ENCODE measurements at regions not wholly inside any gene's neighbourhood (a gene's known extent, or its start where the extent isn't known, plus 50 kb on each side); places are given as distances from the start of the nearest gene placed in this dataset.
"Not testable (repeated sequence)": the region's sequence is repeated elsewhere in the genome, so short reads cannot be mapped to it uniquely, and the experiment has no call there.

DNA sequence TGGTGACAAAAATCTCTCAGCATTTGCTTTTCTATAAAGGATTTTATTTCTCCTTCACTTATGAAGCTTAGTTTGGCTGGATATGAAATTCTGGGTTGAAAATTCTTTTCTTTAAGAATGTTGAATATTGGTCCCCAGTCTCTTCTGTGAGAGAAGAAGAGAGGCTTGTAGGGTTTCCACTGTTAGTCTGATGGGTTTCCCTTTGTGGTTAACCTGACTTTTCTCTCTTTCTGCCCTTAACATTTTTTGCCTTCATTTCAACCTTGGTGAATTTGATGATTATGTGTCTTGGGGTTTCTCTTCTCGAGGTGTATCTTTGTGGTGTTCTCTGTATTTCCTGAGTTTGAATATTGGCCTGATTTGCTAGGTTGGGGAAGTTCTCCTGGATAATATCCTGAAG is 116.9 kb upstream of the ZEB2 start:
- ATAC-seq, result not testable (repeated sequence)

DNA sequence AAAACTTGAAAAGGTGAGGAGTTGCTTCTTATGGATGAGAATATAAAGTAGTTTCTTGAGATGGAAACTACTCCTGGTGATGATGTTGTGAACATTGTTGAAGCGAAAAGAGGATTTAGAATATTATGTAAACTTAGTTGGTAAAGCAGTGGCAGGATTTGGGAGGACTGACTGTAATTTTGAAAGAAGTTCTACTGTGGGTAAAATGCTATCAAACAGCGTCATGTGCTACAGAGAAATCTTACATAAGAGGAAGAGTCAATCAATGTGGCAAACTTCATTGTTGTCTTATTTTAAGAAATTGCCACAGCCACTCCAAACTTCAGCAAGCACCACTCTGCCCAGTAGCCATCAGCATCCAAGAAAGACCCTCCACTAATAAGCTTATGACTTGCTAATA is 112.9 kb upstream of the ZEB2 start:
- ATAC-seq, result no peak

DNA sequence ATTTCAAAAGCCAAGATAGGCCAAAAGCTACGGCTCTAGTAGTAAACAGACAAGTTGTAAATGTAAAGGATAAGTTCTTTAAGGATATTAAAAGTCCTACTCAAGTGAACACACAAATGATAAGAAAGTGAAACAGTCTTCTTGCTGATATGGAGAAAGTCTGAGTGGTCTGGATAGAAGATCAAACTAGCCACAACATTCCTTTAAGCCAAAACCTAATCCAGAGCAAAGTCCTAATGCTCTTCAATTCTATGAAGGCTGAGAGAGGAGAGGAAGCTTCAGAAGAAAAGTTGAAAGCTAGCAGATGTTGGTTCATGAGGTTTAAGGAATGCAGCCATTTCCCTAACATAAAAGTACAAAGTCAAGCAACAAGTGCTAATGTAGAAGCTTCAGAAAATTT is 111.7 kb upstream of the ZEB2 start:
- ATAC-seq, result no peak

DNA sequence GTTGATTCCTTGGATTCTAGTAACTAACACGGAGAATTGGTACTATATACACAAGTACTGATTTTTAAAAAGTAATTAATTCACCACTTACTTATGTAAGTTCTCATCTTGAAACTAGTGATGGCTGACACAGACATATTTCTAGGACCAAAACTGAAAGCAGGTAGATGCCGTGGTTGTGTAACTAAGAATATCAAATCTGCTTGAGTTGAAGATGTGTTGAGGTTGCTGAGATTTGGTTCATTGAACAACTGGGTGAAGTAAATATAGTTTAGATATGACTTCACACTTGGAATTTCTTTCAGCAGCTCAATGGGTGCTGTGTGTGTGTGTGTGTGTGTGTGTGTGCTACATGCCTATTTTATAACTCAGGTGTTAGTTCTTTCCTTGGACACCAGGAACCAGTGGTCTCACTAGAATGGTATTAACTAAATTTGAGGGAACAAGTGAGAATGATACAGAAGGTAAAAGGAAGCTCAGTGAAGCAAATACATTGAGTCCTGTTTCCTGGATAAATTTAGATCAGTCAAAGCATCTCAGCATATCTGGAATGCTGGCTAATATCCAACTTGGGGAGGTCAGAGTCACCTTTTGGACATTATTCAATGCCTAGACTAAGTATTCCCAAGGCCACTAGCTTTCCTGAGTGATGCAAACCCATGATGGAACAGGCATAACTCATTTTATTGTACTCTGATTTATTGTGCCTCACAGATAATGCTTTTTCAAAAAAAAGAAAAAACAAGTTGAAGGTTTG is 110.7 kb upstream of the ZEB2 start:
- peak in 1 of 2 donors; percentile 60 for ATAC-seq

DNA sequence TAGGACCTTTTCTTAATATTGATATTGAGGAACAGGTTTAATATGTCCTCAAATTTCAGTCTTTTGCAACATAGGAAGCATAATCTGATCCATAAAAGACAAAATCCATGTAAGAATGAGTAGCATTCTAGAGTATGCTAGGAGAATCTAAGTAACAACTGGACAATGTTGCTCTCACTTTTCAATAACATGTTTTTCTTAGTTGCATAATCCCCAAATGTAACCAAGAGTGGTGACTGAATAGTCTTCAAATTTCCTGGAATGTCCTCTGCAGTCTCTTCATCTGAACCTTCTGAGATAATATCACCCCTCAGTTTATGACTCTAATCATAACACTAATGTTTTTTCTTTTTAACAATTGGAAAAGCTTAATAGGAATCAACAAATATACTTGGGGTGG is 110.0 kb upstream of the ZEB2 start:
- ATAC-seq, result no peak

DNA sequence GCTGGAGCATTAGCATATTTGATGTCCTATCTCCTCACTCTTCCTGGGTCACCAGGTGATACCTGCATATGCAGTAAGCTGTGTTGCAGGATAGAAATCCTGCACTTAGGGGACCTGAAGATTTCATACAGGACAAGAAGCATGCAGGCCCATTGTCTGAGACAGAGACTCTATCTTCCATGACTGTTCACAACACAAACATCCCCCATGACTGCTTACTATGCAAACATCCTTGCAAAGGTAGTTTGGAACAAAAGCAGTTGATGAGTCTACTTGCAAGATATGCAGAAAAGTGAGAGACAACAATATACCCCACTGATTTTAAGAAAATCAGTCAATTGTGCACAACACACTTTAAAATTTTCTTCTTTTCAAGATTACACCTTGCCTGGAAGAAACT is 108.6 kb upstream of the ZEB2 start:
- no peak for ATAC-seq

DNA sequence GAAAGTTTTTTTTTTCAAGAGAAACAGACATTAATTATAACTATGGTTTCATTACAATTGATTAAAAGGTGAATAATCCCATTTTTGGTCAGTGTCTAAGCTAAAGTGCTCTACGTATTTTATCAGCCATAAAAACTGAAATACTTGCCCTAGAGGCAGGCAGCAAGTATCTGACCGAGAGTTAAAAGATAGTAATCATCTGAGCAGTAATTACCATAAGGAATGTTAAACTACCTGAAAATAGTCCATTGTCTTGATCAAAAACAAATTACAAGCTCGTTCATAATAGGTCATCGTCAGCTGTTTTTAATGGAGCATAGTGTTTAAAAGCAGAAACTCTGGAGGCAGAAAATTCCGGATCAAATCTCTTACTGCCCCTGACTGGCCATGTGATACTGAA is 105.7 kb upstream of the ZEB2 start:
- no peak for ATAC-seq

DNA sequence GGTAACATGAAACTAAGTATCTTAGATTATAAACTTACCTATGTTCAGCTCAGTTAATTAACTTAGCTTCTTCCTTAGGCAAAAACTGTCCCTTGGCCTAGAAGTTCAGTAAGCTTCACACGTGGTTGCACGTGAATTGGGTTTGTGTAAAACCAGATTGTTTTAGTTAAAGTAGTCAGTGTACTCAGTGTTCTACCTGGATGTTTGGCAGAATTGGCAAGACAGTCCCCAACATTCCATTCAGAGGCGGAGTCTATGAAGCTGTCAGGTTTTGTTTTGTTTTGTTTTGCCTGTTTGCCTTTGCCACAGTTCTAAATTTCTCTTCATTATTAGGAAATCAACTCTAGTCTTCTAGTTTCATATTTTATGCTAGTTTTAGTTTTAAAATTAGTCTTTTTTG is 105.3 kb upstream of the ZEB2 start:
- no peak for ATAC-seq

DNA sequence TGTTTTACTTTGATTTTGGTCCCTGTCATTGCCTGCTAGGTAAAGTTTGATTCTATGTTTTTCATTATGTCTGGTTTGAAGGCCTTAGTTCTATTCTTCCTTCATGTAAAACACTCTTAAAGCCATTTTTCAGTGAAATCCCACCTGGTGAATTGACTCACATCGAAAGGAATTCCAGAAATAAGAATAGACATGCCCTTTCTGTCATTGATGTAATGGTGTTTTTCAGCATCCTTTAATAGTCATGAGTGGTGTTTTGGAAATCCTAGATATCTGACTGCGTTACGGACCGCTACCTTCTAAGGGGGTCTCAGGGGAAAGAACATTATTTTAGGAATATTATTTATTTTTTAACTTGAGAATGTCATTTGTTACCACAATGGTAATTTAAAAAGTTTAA is 104.5 kb upstream of the ZEB2 start:
- ATAC-seq, result no peak

DNA sequence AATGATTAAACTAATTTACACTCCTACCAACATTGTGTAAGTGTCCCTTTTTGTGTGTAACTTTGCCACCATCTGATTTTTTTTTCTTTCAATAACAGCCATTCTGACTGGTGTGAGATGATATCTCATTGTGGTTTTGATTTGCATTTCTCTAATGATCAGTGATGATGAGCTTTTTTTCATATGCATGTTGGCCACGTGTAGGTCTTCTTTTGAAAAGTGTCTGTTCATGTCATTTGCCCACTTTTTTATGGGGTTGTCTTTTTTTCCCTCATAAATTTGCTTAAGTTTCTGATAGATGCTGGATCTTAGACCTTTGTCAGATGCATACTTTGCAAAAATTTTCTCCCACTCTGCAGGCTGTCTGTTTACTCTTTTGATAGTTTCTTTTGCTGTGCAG is 102.5 kb upstream of the ZEB2 start:
- not testable (repeated sequence) for ATAC-seq

DNA sequence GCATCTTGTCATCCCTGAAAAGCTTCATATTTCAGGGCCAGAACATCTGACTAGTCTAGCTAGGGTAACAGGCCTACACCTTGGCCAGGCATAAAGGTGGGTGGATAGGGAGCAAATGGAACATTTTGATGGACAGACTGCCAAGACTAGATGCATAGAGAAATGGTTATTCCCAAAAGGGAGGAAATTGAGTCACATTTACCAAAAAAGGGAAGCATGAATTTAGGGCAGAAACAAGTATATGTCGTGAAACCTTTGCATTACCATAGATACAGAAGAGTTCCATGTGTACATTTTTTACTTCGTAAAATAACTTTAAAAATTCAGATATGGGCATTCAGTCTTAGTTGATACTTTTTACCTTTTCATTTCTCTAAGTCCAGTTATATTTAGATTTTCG is 101.3 kb upstream of the ZEB2 start:
- ATAC-seq, result no peak

DNA sequence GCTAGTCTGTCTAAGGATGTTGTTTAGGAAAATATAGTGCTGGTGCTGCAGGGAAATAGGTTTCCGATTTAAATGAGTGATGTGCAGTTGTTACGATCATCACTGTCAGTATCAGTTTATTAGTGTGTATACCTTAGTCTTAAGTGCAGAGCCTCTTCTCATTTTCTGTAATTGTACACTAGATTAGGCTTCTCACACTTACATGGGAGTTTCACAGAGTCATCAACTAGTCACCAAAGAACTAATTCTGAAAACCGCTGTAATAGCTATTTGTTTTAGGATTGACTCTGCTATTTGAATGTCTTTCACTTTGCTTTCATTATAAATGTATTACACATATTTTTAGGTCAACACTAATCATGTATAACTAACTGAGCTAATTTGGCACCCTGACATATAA is 99.8 kb upstream of the ZEB2 start:
- ATAC-seq, result peak; percentile 46 to 76

DNA sequence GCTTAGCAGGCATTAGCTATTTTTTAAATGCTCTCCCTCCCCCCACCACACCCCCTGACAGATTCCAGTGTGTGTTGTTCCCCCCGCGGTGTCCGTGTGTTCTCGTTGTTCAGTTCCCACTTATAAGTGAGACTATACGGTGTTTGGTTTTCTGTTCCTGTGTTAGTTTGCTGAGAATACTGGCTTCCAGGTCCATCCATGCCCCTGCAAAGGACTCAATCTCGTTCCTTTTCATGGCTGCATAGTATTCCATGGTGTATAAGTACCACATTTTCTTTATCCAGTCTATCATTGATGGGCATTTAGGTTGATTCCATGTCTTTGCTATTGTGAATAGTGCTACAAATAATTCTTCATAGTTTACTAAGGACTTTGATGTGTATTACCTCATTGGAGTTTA is 97.3 kb upstream of the ZEB2 start:
- ATAC-seq, result not testable (repeated sequence)

DNA sequence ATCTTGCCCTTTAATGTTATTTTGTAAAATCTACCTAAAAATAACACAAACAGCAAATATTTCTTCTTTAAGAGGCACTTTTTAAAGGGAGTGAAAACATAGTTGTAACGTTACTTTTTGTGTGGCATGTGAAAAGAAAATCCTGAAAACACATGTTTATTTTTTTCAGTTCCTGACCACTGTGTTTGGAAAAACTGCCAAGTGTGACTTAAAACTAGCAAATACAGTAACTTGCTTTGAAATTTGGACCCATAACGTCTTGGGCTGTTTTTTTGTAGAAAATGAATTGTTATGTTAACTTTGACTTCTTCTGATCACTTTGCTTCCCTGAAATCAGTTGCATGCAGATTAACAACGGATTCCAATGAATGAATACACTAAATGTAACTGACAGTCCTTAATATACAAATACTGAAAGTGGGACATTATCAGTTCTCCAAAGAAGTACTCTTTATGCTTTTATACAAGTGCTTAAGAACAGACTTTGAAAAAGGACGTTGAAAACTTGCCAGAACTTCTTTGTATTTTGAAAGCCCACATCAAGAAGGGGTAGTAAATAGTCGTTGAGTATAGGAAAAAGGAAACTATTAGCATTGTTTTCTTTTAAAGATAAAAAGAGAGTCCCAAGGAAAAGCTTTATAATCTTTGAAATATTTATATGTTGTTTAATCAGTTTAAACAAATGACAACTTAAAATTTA is 96.1 kb upstream of the ZEB2 start:
- no peak for ATAC-seq

DNA sequence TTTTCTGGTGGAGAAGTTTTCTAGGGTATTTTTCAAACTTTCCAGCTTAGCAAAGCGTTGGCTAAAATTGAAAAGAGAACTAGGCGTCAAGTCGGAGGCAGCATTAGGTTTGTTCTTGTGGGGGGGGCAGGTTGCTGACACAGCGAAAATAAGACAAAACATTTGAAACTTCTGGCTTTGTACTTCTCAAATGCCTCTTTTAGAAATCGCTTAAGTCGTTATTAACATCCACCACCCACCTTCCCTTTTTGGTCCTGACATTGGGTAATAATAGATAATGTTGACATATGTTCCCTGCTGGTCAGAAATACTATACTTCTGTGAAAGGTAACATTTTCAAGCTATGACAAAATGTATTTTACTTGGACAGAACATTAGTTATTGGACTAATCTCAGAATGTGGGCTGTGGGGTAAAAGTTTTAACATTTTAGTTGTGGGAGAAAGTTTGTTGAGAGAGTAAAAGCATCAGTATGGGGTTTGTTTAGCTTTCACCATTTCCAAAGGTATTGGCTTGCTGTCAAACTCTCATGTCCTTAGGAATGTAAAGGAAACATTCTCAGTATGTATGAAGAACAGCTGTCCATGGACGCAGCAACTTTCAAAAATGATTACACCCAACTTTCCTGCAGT is 88.1 kb upstream of the ZEB2 start:
- peak in 1 of 2 donors; percentile 27 for ATAC-seq

DNA sequence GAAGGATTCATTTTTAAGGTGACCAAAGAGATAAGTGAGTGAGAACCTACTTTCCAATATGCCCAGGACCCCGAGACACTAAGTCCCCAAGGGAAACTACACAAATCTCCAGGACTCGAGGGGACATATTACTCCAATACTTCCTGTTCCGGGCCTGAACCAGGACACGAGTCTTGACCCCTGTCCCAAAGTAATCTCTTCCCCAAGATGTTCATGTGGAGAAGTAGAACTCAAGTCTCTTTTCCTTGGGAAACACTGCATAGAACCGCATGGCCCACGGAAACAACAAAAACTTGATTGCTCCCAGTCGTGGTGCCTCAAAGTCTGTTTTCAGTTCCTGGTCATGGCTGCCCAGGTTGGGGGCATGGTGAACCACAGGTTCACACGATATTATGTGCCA is 87.2 kb upstream of the ZEB2 start:
- no peak for ATAC-seq

DNA sequence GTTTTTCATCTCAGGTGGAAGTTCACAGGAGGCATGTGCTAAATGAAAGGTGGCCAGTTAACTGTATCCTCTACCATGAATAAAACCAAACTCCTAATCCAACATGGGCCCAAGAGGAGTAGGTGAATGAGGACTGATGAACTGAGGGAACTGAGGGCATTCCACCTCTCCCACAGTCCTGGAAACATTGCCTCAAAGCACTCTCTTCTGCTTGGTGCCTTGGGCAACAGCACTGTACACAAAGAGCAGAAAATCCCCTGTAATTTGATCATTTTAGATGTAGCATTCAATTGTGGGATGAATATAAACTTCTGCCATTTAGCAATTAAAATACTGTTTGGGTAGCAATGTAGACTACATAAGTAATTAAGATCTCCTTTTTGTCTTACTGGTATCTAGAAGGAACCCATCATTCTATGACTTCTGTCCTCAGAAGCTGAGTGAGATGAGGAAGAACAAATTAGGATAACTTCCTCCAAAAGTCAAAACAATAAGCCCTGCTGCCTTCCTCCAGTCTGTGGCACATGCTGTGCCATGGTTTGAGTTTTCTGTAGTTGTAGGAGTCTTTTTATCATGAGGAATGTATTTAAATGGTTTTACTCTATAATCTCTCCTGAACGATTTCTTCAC is 86.7 kb upstream of the ZEB2 start:
- no peak for ATAC-seq

DNA sequence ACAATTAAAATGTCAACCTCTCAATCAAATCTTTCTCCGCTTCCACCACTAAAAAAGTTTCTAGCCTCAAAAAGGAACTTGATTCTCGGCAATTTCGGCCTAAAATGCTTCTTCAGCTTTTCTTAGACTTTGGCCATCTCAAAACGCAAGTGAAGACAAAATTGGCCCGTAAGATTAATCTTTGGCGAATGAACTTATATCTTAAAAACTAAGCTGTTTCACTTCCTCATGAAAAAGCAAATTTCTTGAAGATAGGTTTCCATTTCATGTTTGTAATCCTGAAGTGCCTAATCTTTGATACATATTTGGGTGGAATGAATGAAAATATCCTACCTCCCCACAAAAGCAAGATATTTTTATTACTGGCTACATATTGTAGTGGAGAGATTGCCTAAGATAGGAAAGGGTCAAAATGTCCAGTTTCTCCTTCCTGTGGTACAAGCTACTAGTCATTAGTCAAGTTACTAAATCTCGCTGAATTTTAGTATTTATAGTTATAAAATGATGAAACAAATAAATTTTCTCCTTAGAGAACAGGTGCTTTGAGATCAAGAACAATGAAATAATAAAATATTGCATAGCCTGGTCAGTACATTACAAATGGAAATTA is 85.4 kb upstream of the ZEB2 start:
- ATAC-seq, result no peak

DNA sequence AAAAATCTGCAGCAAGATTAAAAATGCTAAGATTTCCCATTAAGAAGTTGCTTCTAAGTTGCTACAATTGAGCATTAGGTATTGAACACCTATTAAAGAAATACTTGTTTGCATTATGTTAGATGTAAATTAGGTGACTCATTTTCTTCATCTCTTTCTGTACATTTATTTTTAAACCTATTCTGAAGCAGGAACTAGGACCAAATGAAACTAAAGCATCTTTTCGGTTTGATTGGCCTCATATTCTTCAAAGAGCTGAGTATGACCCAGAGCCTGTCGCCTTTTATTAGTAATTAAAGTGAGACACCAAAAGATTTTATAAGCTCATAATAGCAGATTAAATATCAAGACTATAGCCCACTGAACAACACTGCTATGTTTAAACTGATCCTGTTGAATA is 83.4 kb upstream of the ZEB2 start:
- no peak for ATAC-seq

DNA sequence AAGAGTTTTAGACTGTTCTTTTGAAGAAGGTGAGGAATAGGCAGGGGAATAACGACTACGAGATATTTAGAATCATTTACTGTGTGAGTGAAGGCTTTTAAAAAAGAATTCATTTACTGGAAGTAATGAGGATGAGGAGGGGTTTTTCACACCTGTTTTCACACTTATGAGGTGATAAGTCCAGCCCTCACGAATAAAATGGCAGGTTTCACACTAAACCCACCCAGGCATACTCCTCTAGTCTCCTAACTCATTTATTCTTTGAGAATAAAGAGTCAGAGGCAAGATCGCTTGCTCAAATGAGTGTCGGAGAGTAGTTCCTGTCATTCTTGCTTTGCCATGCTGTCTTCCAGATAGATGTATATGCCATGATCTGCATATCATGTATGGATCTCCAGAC is 79.0 kb upstream of the ZEB2 start:
- ATAC-seq, result no peak

DNA sequence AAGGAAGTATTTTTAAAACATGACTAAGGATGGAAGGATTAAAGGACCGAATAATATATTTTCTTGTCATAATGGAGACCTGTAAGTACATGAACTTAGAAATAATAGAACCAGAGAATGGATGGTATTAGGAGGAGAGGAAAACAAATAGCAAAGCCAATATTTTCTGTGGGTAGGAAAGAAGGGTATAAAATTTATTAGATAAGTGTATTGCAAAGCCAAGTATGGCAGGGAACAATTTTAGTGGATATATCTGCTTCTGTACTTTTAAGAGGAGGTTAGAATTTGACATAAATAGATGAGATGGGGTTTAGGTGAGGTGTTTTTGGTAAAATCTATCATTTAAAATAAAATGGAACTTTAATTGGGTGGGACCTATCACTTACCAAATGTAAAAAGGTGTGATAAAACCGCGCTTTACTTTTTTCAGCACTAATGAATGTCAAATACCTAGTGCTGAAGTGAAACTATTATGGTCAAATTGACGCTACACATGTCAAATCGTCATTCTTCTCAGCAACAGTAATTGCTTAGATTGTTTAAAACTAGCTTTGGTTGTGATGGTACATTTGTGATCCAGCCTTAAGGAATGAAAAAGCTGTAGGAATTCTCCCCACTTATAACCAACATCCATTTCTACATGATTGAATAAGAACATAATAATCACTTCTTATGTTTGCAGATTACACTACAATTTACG is 78.1 kb upstream of the ZEB2 start:
- ATAC-seq, result no peak

DNA sequence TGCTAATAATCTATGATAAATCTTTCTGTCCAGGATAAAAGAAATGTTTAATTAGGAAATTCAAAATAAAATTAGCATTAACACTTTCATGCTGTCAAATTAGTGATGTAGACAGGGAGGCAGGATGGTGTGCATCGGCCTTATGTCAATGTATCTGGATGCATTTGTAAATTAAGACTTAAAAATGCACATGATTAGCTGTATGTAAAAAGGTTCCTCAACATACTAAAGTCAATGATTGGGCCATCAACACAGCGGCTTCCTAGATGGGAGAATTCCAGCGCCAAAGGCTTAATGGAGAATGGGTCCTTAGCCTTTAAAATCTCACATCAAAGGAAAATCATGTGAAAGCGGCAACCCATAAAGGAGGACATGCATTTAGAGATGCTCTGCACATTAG is 77.5 kb upstream of the ZEB2 start:
- ATAC-seq, result no peak
